ENCODE measurements at regions not wholly inside any gene's neighbourhood (a gene's known extent, or its start where the extent isn't known, plus 50 kb on each side); places are given as distances from the start of the nearest gene placed in this dataset.

GRCh38 chr4:123555807-123556273 lies 159.2 kb downstream of the SPRY1 start:
- Histone ChIP-seq H3K4me2 (ENCODE audit: low read depth, low read length) (no peak overlapping the region), H3K9me2 (replicated peaks; ENCODE audit: insufficient read depth, low read length) (no peaks in the 10 kb centered on the region), H4K20me1 (ENCODE audit: insufficient read depth, low read length) (no peaks in the 10 kb centered on the region), H3K4me3 (ENCODE audit: low read length) (no peak overlapping the region), H3K27ac (ENCODE audit: low read length) (no peak overlapping the region), H2AFZ (ENCODE audit: low read length) (no peak overlapping the region), H3K79me2 (ENCODE audit: low read length) (no peaks in the 10 kb centered on the region), H3K4me1 (ENCODE audit: low read length) (no peaks in the 10 kb centered on the region), H3F3A (ENCODE audit: insufficient read depth, low read length) (no peaks in the 10 kb centered on the region), H3K36me3 (replicated peaks; ENCODE audit: insufficient read depth, low read length) (no peaks in the 10 kb centered on the region), H3K9ac (ENCODE audit: low read length) (no peak overlapping the region), H3K27me3 (replicated peaks; ENCODE audit: insufficient read depth, low read length) (no peaks in the 10 kb centered on the region), H3K9me3 (replicated peaks; ENCODE audit: insufficient read depth, low read length) (no peaks in the 10 kb centered on the region)
- TF ChIP-seq EZH2 (optimal IDR thresholded peaks at IDR 0.05; ENCODE audit: low read depth, low read length) = no peak
- TF ChIP-seq CTCF (IDR thresholded peaks at IDR 0.05; ENCODE audit: low read length) = no peak
- no peak for TF ChIP-seq EZH2phosphoT487 (IDR thresholded peaks at IDR 0.05; ENCODE audit: low read length)
- DNase-seq = no peak

- H3K36me3 ChIP-seq (replicated peaks; ENCODE audit: insufficient read depth, low read length) = no peaks in the 10 kb centered on the region
- no peak overlapping the region for H3K27ac ChIP-seq (ENCODE audit: low read length)
- no peak overlapping the region for H3K4me2 ChIP-seq (ENCODE audit: low read depth, low read length)
- no peaks in the 10 kb centered on the region for H3K9me2 ChIP-seq (replicated peaks; ENCODE audit: insufficient read depth, low read length)
- H3K27me3 ChIP-seq (replicated peaks; ENCODE audit: insufficient read depth, low read length) = no peaks in the 10 kb centered on the region
- no peaks in the 10 kb centered on the region for H4K20me1 ChIP-seq (ENCODE audit: insufficient read depth, low read length)
- DNase-seq = no peak
- TF ChIP-seq EZH2 (optimal IDR thresholded peaks at IDR 0.05; ENCODE audit: low read depth, low read length) (no peak), EZH2phosphoT487 (IDR thresholded peaks at IDR 0.05; ENCODE audit: low read length) (no peak), CTCF (IDR thresholded peaks at IDR 0.05; ENCODE audit: low read length) (no peak)
- no peaks in the 10 kb centered on the region for H3F3A ChIP-seq (ENCODE audit: insufficient read depth, low read length)
- H3K9me3 ChIP-seq (replicated peaks; ENCODE audit: insufficient read depth, low read length) = no peaks in the 10 kb centered on the region
- no peak overlapping the region for H2AFZ ChIP-seq (ENCODE audit: low read length)
- no peaks in the 10 kb centered on the region for H3K4me1 ChIP-seq (ENCODE audit: low read length)
- H3K4me3 ChIP-seq (ENCODE audit: low read length) = no peak overlapping the region
- no peaks in the 10 kb centered on the region for H3K79me2 ChIP-seq (ENCODE audit: low read length)
- H3K9ac ChIP-seq (ENCODE audit: low read length) = no peak overlapping the region
Observed at GRCh38 chr4:123556526-123556925, 159.9 kb downstream of the SPRY1 start.

- H3K4me3 ChIP-seq (ENCODE audit: low read length) = no peak overlapping the region
- no peak overlapping the region for H3K4me2 ChIP-seq (ENCODE audit: low read depth, low read length)
- TF ChIP-seq CTCF (IDR thresholded peaks at IDR 0.05; ENCODE audit: low read length) (no peak), EZH2 (optimal IDR thresholded peaks at IDR 0.05; ENCODE audit: low read depth, low read length) (no peak), EZH2phosphoT487 (IDR thresholded peaks at IDR 0.05; ENCODE audit: low read length) (no peak)
- no peaks in the 10 kb centered on the region for H3K9me3 ChIP-seq (replicated peaks; ENCODE audit: insufficient read depth, low read length)
- no peaks in the 10 kb centered on the region for H3K4me1 ChIP-seq (ENCODE audit: low read length)
- H3K9ac ChIP-seq (ENCODE audit: low read length) = no peak overlapping the region
- H3K27me3 ChIP-seq (replicated peaks; ENCODE audit: insufficient read depth, low read length) = no peaks in the 10 kb centered on the region
- H3K9me2 ChIP-seq (replicated peaks; ENCODE audit: insufficient read depth, low read length) = no peaks in the 10 kb centered on the region
- H3K79me2 ChIP-seq (ENCODE audit: low read length) = no peaks in the 10 kb centered on the region
- H3K36me3 ChIP-seq (replicated peaks; ENCODE audit: insufficient read depth, low read length) = no peaks in the 10 kb centered on the region
- H2AFZ ChIP-seq (ENCODE audit: low read length) = no peak overlapping the region
- H3K27ac ChIP-seq (ENCODE audit: low read length) = no peak overlapping the region
- H3F3A ChIP-seq (ENCODE audit: insufficient read depth, low read length) = no peaks in the 10 kb centered on the region
- no peaks in the 10 kb centered on the region for H4K20me1 ChIP-seq (ENCODE audit: insufficient read depth, low read length)
- no peak for DNase-seq
Observed at GRCh38 chr4:123557857-123558536, 161.4 kb downstream of the SPRY1 start.

All from MM.1S (cell line).